Smooth muscle cell (in vitro differentiated cells): ENCODE measurements at regions not wholly inside any gene's neighbourhood (a gene's known extent, or its start where the extent isn't known, plus 50 kb on each side); places are given as distances from the start of the nearest gene placed in this dataset.

ENCODE experiments used
- DNase-seq: peaks from one replicate; lab custom pipeline; 2025; ENCODE audit not compliant: unreplicated experiment; lab: John Stamatoyannopoulos, UW
- H2AFZ ChIP-seq: fragments of 200-600 bp; sonication (generic); 2 replicates; pipeline ENCODE4 v1.6.0; 2016; ENCODE audit warnings: antibody characterized with exemption, low read depth, mild to moderate bottlenecking
- H3F3A ChIP-seq: fragments of 200-600 bp; sonication (generic); 2 replicates; pipeline ENCODE4 v1.6.0; 2017; ENCODE audit warnings: antibody characterized with exemption, low read depth
- H3K27ac ChIP-seq: fragments of 200-600 bp; sonication (generic); 2 replicates; pipeline ENCODE4 v1.5.1; 2016; ENCODE audit warnings: low read depth, mild to moderate bottlenecking
- H3K27me3 ChIP-seq: fragments of 200-600 bp; sonication (generic); 2 replicates; pipeline ENCODE4 v1.6.1; 2016; ENCODE audit warnings: low read depth, mild to moderate bottlenecking
- H3K36me3 ChIP-seq: fragments of 200-600 bp; sonication (generic); 2 replicates; pipeline ENCODE4 v1.5.1; 2016; ENCODE audit warnings: low read depth
- H3K4me1 ChIP-seq: fragments of 200-600 bp; sonication (generic); 2 replicates; pipeline ENCODE4 v1.5.1; 2016; ENCODE audit warnings: low read depth
- H3K4me2 ChIP-seq: fragments of 200-600 bp; sonication (generic); 2 replicates; pipeline ENCODE4 v1.6.0; 2016; ENCODE audit warnings: mild to moderate bottlenecking
- H3K4me3 ChIP-seq: fragments of 200-600 bp; sonication (generic); 2 replicates; pipeline ENCODE4 v1.5.1; 2016; ENCODE audit warnings: mild to moderate bottlenecking
- H3K79me2 ChIP-seq: fragments of 200-600 bp; sonication (generic); 2 replicates; pipeline ENCODE4 v1.6.0; 2016; ENCODE audit warnings: low read depth, mild to moderate bottlenecking
- H3K9ac ChIP-seq: fragments of 200-600 bp; sonication (generic); 2 replicates; pipeline ENCODE4 v1.6.0; 2016; ENCODE audit warnings: low read depth
- H3K9me3 ChIP-seq: fragments of 200-600 bp; sonication (generic); replicated peaks from 2 replicates; pipeline ENCODE4 v1.5.1; 2016; ENCODE audit warnings: low read depth
- H4K20me1 ChIP-seq: fragments of 200-600 bp; sonication (generic); 2 replicates; pipeline ENCODE4 v1.6.0; 2016; ENCODE audit warnings: low read depth
- CTCF ChIP-seq: fragments of 200-600 bp; sonication (generic); IDR thresholded peaks from 2 replicates; pipeline ENCODE4 v1.5.1; 2017; ENCODE audit warnings: borderline replicate concordance, mild to moderate bottlenecking, antibody characterized with exemption; ENCODE audit not compliant: insufficient read depth, poor library complexity, severe bottlenecking
- WGBS: methylation state at CpG from one replicate; pipeline ENCODE4 v1.1.7; 2016; ENCODE audit warnings: low lambda C conversion rate; 5-methylcytosine and 5-hydroxymethylcytosine counted together

DNA sequence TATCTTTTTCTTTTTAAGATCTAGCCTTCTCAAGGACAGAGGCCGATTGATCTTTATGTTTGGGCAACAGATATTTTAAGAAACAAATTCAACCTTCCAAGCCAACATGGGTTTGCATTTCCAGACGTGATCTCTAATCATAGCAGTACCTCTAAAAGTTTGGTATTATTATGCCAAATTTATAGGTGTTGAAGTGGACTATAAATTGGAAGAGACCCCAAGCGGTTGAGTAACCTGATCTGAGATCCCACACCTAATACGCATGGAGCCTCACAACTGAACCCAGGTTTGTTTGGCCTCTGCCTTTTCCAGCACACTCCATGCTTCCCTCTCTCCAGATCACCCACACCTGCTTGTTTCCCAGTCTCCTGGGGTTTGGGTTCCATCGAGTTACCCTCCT, 116.5 kb downstream of the DDX1 start:
- H3K4me1 ChIP-seq, result no peaks in the 10 kb centered on the region
- H3K9ac ChIP-seq, result no peak overlapping the region
- H3K27me3 ChIP-seq, result no peaks in the 10 kb centered on the region
- TF ChIP-seq CTCF, result no peak
- no peak overlapping the region for H3K4me2 ChIP-seq
- H3K36me3 ChIP-seq, result no peaks in the 10 kb centered on the region
- no peak overlapping the region for H3K27ac ChIP-seq
- no peak for DNase-seq
- no peaks in the 10 kb centered on the region for H3K9me3 ChIP-seq
- H4K20me1 ChIP-seq, result no peaks in the 10 kb centered on the region
- WGBS, result 95% methylated on average over 5 of the region's 5 CpGs
- H2AFZ ChIP-seq, result no peak overlapping the region
- no peaks in the 10 kb centered on the region for H3F3A ChIP-seq
- H3K79me2 ChIP-seq, result no peaks in the 10 kb centered on the region
- no peak overlapping the region for H3K4me3 ChIP-seq

DNA sequence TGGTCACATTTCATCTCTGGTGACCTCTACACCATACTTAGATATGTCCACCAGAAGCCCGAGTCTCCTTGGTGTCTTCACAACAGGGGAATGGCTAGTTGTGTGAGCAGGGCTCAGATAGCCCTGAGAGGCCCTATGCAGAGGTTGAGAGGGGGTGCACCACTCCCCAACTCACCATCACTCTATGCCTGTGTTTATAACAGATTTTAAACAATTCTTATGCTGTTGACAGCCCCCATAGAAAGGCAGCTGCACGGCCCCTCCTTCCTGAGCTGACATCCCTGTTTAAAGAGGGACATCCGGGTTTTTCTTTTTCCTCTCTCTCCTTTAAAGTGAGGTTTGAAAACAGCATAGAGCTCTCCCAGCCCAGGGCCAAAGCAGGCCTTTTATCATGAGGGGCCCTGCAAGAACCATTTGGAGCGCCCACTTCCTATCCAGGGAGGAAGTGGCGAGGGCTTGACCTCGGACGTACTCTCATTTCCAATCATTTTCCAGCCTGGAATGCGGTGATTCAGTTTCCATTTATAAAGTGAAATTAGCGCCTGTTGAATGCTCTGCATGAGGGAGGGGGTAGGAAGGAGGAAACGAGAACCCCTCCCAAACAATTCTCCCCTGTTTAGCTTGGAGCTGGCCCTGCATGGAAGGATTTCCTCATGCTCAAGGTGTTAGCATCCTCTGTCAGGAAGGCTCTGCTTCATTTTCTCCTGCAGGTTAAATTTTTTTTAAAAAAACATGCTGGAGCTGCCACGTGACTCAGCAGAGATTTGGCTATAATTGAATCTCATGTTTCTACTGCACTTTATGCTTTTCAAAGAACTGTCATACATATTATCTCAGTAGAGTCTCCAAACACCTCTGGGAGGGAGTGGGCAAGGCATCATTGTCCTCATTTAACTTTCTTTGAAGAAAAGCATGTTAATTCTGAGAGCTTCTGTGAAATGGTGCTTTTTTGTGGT, 117.5 kb downstream of the DDX1 start:
- Histone ChIP-seq H3K4me1 (no peaks in the 10 kb centered on the region), H3K9me3 (no peaks in the 10 kb centered on the region), H3K27ac (no peak overlapping the region), H3K4me3 (no peak overlapping the region), H3K4me2 (no peak overlapping the region), H3K27me3 (no peaks in the 10 kb centered on the region), H3K9ac (no peak overlapping the region), H3K36me3 (no peaks in the 10 kb centered on the region), H4K20me1 (no peaks in the 10 kb centered on the region), H3K79me2 (no peaks in the 10 kb centered on the region), H2AFZ (no peak overlapping the region), H3F3A (no peaks in the 10 kb centered on the region)
- TF ChIP-seq CTCF, result no peak
- DNase-seq, result no peak
- 85% methylated on average over 11 of the region's 11 CpGs for WGBS

- H3K36me3 ChIP-seq, result no peaks in the 10 kb centered on the region
- no peak for TF ChIP-seq CTCF
Measured at GRCh38 chr2:15711126-15711860, 119.6 kb downstream of the DDX1 start.

More at GRCh38 chr2:15711126-15711860, 119.6 kb downstream of the DDX1 start:
- Histone ChIP-seq H3K4me3 (no peak overlapping the region), H3K4me2 (no peak overlapping the region), H4K20me1 (no peaks in the 10 kb centered on the region), H3K9me3 (no peaks in the 10 kb centered on the region), H3K9ac (no peak overlapping the region), H3K27me3 (no peaks in the 10 kb centered on the region), H3F3A (no peaks in the 10 kb centered on the region), H3K79me2 (no peaks in the 10 kb centered on the region), H3K4me1 (no peaks in the 10 kb centered on the region), H3K27ac (no peak overlapping the region), H2AFZ (no peak overlapping the region)
- WGBS, result 87% methylated on average over 4 of the region's 4 CpGs
- no peak for DNase-seq
